ENCODE measurements at regions not wholly inside any gene's neighbourhood (a gene's known extent, or its start where the extent isn't known, plus 50 kb on each side); places are given as distances from the start of the nearest gene placed in this dataset.

DNA sequence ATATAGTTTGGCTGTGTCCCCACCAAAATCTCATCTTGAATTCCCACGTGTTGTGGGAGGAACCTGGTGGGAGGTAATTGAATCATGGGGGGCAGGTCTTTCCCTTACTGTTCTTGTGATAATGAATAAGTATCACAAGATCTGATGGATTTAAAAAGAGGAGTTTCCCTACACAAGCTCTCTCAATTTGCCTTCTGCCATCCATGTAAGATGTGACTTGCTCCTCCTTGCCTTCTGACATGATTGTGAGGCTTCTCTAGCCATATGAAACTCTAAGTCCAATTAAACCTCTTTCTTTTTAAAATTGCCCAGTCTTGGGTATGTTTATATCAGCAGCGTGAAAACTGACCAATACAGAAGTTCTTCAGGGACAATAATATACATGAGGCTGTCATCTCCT, 425.1 kb downstream of the PABPC4L start:
- Histone ChIP-seq H3K4me2 (ENCODE audit: insufficient read depth, low read length) (no peak overlapping the region), H3K4me1 (ENCODE audit: control insufficient read depth, extremely low read depth, insufficient read depth, low read length) (no peaks in the 10 kb centered on the region), H3K27ac (ENCODE audit: insufficient read depth, low read depth, low read length) (no peak overlapping the region), H3K79me2 (ENCODE audit: control insufficient read depth, insufficient read depth, low read length) (no peaks in the 10 kb centered on the region), H3K27me3 (ENCODE audit: control insufficient read depth in 2 of 2, insufficient read depth in 2 of 2, low read length in 2 of 2) (no peaks in the 10 kb centered on the region), H3K9ac (replicated peaks; ENCODE audit: extremely low read depth, insufficient read depth, low read length) (no peak overlapping the region), H2AFZ (ENCODE audit: low read depth, low read length) (no peak overlapping the region), H3K9me1 (replicated peaks; ENCODE audit: control insufficient read depth, extremely low read depth, insufficient read depth, low read length) (no peaks in the 10 kb centered on the region), H3K9me3 (replicated peaks; ENCODE audit: control insufficient read depth, insufficient read depth, low read length) (no peaks in the 10 kb centered on the region), H3K4me3 (replicated peaks in 1 of 3; ENCODE audit: insufficient read depth in 1 of 3, low read depth in 1 of 3, low read length in 3 of 3) (no peak overlapping the region), H3K36me3 (ENCODE audit: control insufficient read depth in 2 of 2, extremely low read depth in 1 of 2, insufficient read depth in 2 of 2, low read length in 2 of 2) (no peaks in the 10 kb centered on the region), H4K20me1 (replicated peaks; ENCODE audit: control insufficient read depth, extremely low read depth, insufficient read depth, low read length) (no peaks in the 10 kb centered on the region)
- TF ChIP-seq FOS (IDR thresholded peaks at IDR 0.05; ENCODE audit: borderline replicate concordance, insufficient read depth, low read length): no peak
- no peak for TF ChIP-seq POLR2A (IDR thresholded peaks at IDR 0.05; ENCODE audit: low read depth, low read length)
- TF ChIP-seq, protein P1, sequence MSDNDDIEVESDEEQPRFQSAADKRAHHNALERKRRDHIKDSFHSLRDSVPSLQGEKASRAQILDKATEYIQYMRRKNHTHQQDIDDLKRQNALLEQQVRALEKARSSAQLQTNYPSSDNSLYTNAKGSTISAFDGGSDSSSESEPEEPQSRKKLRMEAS (IDR thresholded peaks at IDR 0.05; ENCODE audit: insufficient read depth, insufficient read length): no peak
- no peak for TF ChIP-seq EZH2 (IDR thresholded peaks at IDR 0.05; ENCODE audit: borderline replicate concordance, low read depth, low read length, severe bottlenecking)
- TF ChIP-seq MYC (IDR thresholded peaks at IDR 0.05; ENCODE audit: low read depth, low read length): no peak
- TF ChIP-seq POLR2AphosphoS5 (IDR thresholded peaks at IDR 0.05; ENCODE audit: insufficient read depth, low read depth, low read length): no peak
- no peak for TF ChIP-seq GATA2 (IDR thresholded peaks at IDR 0.05; ENCODE audit: insufficient read depth, insufficient read length, low read depth, low read length)
- TF ChIP-seq JUN (IDR thresholded peaks at IDR 0.05; ENCODE audit: borderline replicate concordance, insufficient read depth, insufficient read length, low read depth): no peak
- TF ChIP-seq, protein P2, sequence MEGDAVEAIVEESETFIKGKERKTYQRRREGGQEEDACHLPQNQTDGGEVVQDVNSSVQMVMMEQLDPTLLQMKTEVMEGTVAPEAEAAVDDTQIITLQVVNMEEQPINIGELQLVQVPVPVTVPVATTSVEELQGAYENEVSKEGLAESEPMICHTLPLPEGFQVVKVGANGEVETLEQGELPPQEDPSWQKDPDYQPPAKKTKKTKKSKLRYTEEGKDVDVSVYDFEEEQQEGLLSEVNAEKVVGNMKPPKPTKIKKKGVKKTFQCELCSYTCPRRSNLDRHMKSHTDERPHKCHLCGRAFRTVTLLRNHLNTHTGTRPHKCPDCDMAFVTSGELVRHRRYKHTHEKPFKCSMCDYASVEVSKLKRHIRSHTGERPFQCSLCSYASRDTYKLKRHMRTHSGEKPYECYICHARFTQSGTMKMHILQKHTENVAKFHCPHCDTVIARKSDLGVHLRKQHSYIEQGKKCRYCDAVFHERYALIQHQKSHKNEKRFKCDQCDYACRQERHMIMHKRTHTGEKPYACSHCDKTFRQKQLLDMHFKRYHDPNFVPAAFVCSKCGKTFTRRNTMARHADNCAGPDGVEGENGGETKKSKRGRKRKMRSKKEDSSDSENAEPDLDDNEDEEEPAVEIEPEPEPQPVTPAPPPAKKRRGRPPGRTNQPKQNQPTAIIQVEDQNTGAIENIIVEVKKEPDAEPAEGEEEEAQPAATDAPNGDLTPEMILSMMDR (IDR thresholded peaks at IDR 0.05; ENCODE audit: extremely low read depth in 1 of 2, insufficient read depth in 1 of 2, low read depth in 1 of 2, low read length in 2 of 2): no peak
- intact Hi-C loops (cut with micrococcal nuclease) (no loop called here), dilution Hi-C loops (cut with MboI; ENCODE audit: extremely low pct_ligation_motif_present, low sequenced_read_pairs) (no loop called here)
- FAIRE-seq (no peak), DNase-seq (ENCODE audit: low read depth, low spot score) (no peak)
- BruUV-seq (replicated peaks): no TSS peak
- CTCF ChIA-PET: no interaction called here
- POLR2A ChIA-PET: no interaction called here
